ENCODE measurements at regions not wholly inside any gene's neighbourhood (a gene's known extent, or its start where the extent isn't known, plus 50 kb on each side); places are given as distances from the start of the nearest gene placed in this dataset.

DNA sequence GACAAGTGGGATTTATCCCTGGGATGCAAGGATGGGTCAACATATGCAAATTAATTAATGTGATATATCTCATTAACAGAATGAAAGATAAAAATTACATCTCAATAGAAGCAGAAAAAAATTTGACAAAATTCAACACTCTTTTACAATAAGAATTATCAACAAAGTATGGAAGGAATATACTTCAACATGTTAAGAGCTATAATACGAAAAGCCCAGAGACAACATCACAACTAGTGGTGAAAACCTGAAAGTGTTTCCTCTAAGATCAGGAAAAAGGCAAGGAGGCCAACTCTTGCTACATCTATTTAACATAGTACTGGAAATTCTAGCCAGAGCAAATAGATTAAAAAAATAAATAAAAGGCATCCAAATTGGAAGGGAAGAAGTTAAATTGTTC, 970.0 kb upstream of the POT1 start:
- no peak for DNase-seq (ENCODE audit: low read depth in 2 of 2)
- TF ChIP-seq CTCF (conservative IDR thresholded peaks at IDR 0.05 in 1 of 2, IDR thresholded peaks at IDR 0.05 in 1 of 2; ENCODE audit: low read depth in 1 of 2, low read length in 2 of 2), result no peak
- no peak for TF ChIP-seq EZH2 (IDR thresholded peaks at IDR 0.05; ENCODE audit: low read length, missing control alignments)
- Histone ChIP-seq H3K4me1 (ENCODE audit: control insufficient read depth, extremely low read depth, insufficient read depth, low read length) (no peaks in the 10 kb centered on the region), H3K4me2 (ENCODE audit: extremely low read depth, insufficient read depth, low read length) (no peak overlapping the region), H3K36me3 (ENCODE audit: control insufficient read depth, insufficient read depth, low read length) (no peaks in the 10 kb centered on the region), H3K9ac (ENCODE audit: insufficient read depth, low read length) (no peak overlapping the region), H3K79me2 (ENCODE audit: control insufficient read depth, insufficient read depth, low read length) (no peaks in the 10 kb centered on the region), H2AFZ (ENCODE audit: low read length) (no peak overlapping the region), H3K27me3 (ENCODE audit: control insufficient read depth, insufficient read depth, low read length) (no peaks in the 10 kb centered on the region), H4K20me1 (ENCODE audit: control insufficient read depth, extremely low read depth, insufficient read depth, low read length) (no peaks in the 10 kb centered on the region), H3K4me3 (replicated peaks in 1 of 4; ENCODE audit: control extremely low read depth in 1 of 4, insufficient read depth in 1 of 4, low read depth in 3 of 4, low read length in 4 of 4) (no peak overlapping the region), H3K9me3 (ENCODE audit: control insufficient read depth, insufficient read depth, low read depth, low read length) (no peaks in the 10 kb centered on the region), H3K27ac (ENCODE audit: insufficient read depth, low read length) (no peak overlapping the region)

DNA sequence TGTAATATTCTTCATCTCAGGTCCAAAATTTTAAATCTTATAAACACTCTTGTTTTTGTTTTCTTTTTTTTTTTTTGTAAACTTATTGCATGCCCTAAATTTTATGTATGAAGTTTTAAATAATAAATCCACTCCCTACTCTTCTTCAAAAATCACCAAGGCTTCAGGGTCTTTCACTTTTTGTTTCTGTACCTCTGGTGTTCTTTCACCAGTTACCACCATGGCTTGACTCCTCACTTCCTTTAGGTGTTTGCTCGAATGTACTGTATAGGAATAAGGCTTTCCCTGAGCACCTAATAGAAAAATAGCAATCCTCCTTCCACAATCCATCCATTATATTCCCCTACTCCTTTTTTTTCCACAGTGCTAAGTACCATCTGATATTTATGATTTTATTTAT, 962.8 kb upstream of the POT1 start:
- TF ChIP-seq EZH2 (IDR thresholded peaks at IDR 0.05; ENCODE audit: low read length, missing control alignments), result no peak
- no peak for TF ChIP-seq CTCF (conservative IDR thresholded peaks at IDR 0.05 in 1 of 2, IDR thresholded peaks at IDR 0.05 in 1 of 2; ENCODE audit: low read depth in 1 of 2, low read length in 2 of 2)

DNA sequence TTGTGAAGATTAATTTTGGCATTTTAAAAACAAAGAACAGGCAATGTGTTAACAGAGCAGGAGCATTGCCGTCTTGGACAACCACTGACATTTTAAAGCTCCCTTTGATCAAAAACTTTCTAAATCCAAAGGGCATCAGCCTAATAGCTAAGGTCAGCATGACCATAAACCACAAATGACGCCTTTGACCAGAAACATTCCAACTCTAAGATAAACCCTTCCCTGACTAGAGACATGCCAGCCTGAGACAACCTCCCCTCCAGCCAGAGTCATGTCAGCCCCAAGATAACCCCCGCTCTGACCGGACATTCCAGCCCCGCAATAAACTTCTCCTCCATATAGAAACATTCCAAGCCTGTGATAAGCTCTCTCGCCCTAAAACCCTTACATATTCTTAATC, 949.4 kb upstream of the POT1 start:
- no peaks in the 10 kb centered on the region for H3K79me2 ChIP-seq (ENCODE audit: control insufficient read depth, insufficient read depth, low read length)
- no peak overlapping the region for H3K4me3 ChIP-seq (replicated peaks in 1 of 4; ENCODE audit: control extremely low read depth in 1 of 4, insufficient read depth in 1 of 4, low read depth in 3 of 4, low read length in 4 of 4)
- H3K9me3 ChIP-seq (ENCODE audit: control insufficient read depth, insufficient read depth, low read depth, low read length), result no peaks in the 10 kb centered on the region
- no peaks in the 10 kb centered on the region for H3K36me3 ChIP-seq (ENCODE audit: control insufficient read depth, insufficient read depth, low read length)
- no peak overlapping the region for H3K9ac ChIP-seq (ENCODE audit: insufficient read depth, low read length)
- H3K27me3 ChIP-seq (ENCODE audit: control insufficient read depth, insufficient read depth, low read length), result no peaks in the 10 kb centered on the region
- H3K4me1 ChIP-seq (ENCODE audit: control insufficient read depth, extremely low read depth, insufficient read depth, low read length), result no peaks in the 10 kb centered on the region
- DNase-seq (ENCODE audit: low read depth in 2 of 2), result no peak
- no peak overlapping the region for H3K4me2 ChIP-seq (ENCODE audit: extremely low read depth, insufficient read depth, low read length)
- no peak overlapping the region for H3K27ac ChIP-seq (ENCODE audit: insufficient read depth, low read length)
- H2AFZ ChIP-seq (ENCODE audit: low read length), result no peak overlapping the region
- H4K20me1 ChIP-seq (ENCODE audit: control insufficient read depth, extremely low read depth, insufficient read depth, low read length), result no peaks in the 10 kb centered on the region
- no peak for TF ChIP-seq EZH2 (IDR thresholded peaks at IDR 0.05; ENCODE audit: low read length, missing control alignments)
- no peak for TF ChIP-seq CTCF (conservative IDR thresholded peaks at IDR 0.05 in 1 of 2, IDR thresholded peaks at IDR 0.05 in 1 of 2; ENCODE audit: low read depth in 1 of 2, low read length in 2 of 2)

More for the DNA sequence above, 962.8 kb upstream of the POT1 start:
- Histone ChIP-seq H3K9me3 (ENCODE audit: control insufficient read depth, insufficient read depth, low read depth, low read length) (no peaks in the 10 kb centered on the region), H3K36me3 (ENCODE audit: control insufficient read depth, insufficient read depth, low read length) (no peaks in the 10 kb centered on the region), H2AFZ (ENCODE audit: low read length) (no peak overlapping the region), H3K9ac (ENCODE audit: insufficient read depth, low read length) (no peak overlapping the region), H3K4me2 (ENCODE audit: extremely low read depth, insufficient read depth, low read length) (no peak overlapping the region), H3K27me3 (ENCODE audit: control insufficient read depth, insufficient read depth, low read length) (no peaks in the 10 kb centered on the region), H3K4me3 (replicated peaks in 1 of 4; ENCODE audit: control extremely low read depth in 1 of 4, insufficient read depth in 1 of 4, low read depth in 3 of 4, low read length in 4 of 4) (no peak overlapping the region), H3K79me2 (ENCODE audit: control insufficient read depth, insufficient read depth, low read length) (no peaks in the 10 kb centered on the region), H3K4me1 (ENCODE audit: control insufficient read depth, extremely low read depth, insufficient read depth, low read length) (no peaks in the 10 kb centered on the region), H3K27ac (ENCODE audit: insufficient read depth, low read length) (no peak overlapping the region), H4K20me1 (ENCODE audit: control insufficient read depth, extremely low read depth, insufficient read depth, low read length) (no peaks in the 10 kb centered on the region)
- no peak for DNase-seq (ENCODE audit: low read depth in 2 of 2)

Measured in fibroblast of lung (primary cell).